ENCODE measurements at regions not wholly inside any gene's neighbourhood (a gene's known extent, or its start where the extent isn't known, plus 50 kb on each side); places are given as distances from the start of the nearest gene placed in this dataset.

DNA sequence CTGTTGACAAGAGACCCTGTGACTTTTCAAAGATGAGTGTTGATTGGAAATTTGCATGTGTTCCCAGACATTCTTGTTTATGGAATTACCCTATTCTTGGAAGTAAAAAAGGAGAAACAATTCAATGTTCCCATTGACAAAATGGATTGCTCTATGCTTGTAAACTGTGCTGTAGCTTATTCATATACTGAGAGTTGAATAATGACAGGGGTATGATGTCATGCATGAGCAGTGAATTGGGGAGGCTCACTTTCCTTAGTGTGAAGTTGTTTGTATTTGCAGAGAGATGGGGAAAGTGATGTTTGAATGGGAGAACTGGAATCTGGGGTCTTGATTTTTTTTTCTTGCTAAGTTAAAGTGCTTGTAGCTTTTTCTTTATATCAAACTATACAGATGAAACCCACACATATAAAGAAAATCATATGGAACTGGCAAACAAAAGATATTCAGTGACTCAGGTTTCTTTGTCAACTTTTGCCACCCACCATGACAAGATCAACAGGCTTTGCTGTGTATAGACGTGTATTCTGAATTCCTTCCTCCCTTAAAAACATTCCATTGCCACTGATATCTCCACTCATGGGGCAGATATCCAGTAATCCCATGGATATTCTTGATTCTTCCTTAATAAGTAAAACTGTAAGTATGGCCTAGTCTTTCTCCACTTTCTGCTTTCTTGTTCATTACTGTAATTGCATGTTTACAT is 97.8 kb upstream of the JAG1 start:
- RAD21 ChIA-PET (ENCODE audit: unreplicated experiment), result no interaction called here
- POLR2A ChIA-PET, result interaction anchor here (0.6 kb wide), 1 partner anchor 7 kb away, joined by 3 read pairs; no protein-coding TSS in a partner anchor
- DNase-seq (ENCODE audit: low read depth, low spot score) (no peak), ATAC-seq (no peak), FAIRE-seq (no peak)
- Histone ChIP-seq H3K9ac (ENCODE audit: control insufficient read depth, insufficient read depth, low read length) (no peak overlapping the region), H4K20me1 (ENCODE audit: control insufficient read depth, insufficient read depth) (no peaks in the 10 kb centered on the region), H3K27me3 (replicated peaks in 1 of 2; ENCODE audit: control insufficient read depth in 2 of 2, insufficient read depth in 2 of 2, low read length in 1 of 2) (no peaks in the 10 kb centered on the region), H3K79me2 (ENCODE audit: control insufficient read depth, insufficient read depth, low read length) (no peaks in the 10 kb centered on the region), H3K9me3 (replicated peaks; ENCODE audit: control insufficient read depth, insufficient read depth, low read length) (no peaks in the 10 kb centered on the region), H3K27ac (ENCODE audit: control insufficient read depth, insufficient read depth) (no peak overlapping the region), H3K36me3 (ENCODE audit: control insufficient read depth in 2 of 2, insufficient read depth in 2 of 2, low read length in 1 of 2) (no peaks in the 10 kb centered on the region), H2AFZ (ENCODE audit: control insufficient read depth, low read depth, low read length) (no peak overlapping the region), H3K4me2 (ENCODE audit: control insufficient read depth, insufficient read depth) (no peak overlapping the region), H3K4me3 (no peak overlapping the region), H3K4me1 (ENCODE audit: control insufficient read depth, insufficient read depth, low read length) (no peaks in the 10 kb centered on the region)
- CTCF ChIA-PET, result no interaction called here
- BruUV-seq (replicated peaks), result no TSS peak
- SMC1A ChIA-PET (ENCODE audit: uncharacterized antibody, unreplicated experiment), result interaction anchor here (0.7 to 0.9 kb wide), 2 partner anchors 9 to 100 kb away, joined by 3 read pairs; no protein-coding TSS in a partner anchor
- in situ Hi-C loops (cut with MboI) (no loop called here), intact Hi-C loops (cut with micrococcal nuclease; ENCODE audit: unreplicated experiment) (no loop called here)
- 17% methylated on average over 1 of the region's 1 CpG for WGBS (ENCODE audit: insufficient coverage, insufficient replicate concordance, low lambda C conversion rate, missing lambda C conversion rate)
- TF ChIP-seq RBBP5 (conservative IDR thresholded peaks at IDR 0.05) (no peak), JUND (IDR thresholded peaks at IDR 0.05; ENCODE audit: low read depth, low read length) (no peak), SP1 (IDR thresholded peaks at IDR 0.05; ENCODE audit: low read depth, low read length) (no peak), STAT3 (IDR thresholded peaks at IDR 0.05; ENCODE audit: low read depth, low read length) (no peak), ZNF384 (IDR thresholded peaks at IDR 0.05; ENCODE audit: borderline replicate concordance, low read depth, low read length) (no peak), POU2F2 (IDR thresholded peaks at IDR 0.05; ENCODE audit: borderline replicate concordance, low read depth, low read length) (no peak), RAD21 (IDR thresholded peaks at IDR 0.05; ENCODE audit: insufficient read depth, low read depth, low read length) (no peak)
- TF ChIP-seq, protein P1, sequence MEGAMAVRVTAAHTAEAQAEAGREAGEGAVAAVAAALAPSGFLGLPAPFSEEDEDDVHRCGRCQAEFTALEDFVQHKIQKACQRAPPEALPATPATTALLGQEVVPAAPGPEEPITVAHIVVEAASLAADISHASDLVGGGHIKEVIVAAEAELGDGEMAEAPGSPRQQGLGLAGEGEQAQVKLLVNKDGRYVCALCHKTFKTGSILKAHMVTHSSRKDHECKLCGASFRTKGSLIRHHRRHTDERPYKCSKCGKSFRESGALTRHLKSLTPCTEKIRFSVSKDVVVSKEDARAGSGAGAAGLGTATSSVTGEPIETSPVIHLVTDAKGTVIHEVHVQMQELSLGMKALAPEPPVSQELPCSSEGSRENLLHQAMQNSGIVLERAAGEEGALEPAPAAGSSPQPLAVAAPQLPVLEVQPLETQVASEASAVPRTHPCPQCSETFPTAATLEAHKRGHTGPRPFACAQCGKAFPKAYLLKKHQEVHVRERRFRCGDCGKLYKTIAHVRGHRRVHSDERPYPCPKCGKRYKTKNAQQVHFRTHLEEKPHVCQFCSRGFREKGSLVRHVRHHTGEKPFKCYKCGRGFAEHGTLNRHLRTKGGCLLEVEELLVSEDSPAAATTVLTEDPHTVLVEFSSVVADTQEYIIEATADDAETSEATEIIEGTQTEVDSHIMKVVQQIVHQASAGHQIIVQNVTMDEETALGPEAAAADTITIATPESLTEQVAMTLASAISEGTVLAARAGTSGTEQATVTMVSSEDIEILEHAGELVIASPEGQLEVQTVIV (IDR thresholded peaks at IDR 0.05; ENCODE audit: borderline replicate concordance, partially characterized antibody), result no peak
- TF ChIP-seq, protein P2, sequence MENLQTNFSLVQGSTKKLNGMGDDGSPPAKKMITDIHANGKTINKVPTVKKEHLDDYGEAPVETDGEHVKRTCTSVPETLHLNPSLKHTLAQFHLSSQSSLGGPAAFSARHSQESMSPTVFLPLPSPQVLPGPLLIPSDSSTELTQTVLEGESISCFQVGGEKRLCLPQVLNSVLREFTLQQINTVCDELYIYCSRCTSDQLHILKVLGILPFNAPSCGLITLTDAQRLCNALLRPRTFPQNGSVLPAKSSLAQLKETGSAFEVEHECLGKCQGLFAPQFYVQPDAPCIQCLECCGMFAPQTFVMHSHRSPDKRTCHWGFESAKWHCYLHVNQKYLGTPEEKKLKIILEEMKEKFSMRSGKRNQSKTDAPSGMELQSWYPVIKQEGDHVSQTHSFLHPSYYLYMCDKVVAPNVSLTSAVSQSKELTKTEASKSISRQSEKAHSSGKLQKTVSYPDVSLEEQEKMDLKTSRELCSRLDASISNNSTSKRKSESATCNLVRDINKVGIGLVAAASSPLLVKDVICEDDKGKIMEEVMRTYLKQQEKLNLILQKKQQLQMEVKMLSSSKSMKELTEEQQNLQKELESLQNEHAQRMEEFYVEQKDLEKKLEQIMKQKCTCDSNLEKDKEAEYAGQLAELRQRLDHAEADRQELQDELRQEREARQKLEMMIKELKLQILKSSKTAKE (IDR thresholded peaks at IDR 0.05; ENCODE audit: low read depth, poor library complexity, severe bottlenecking), result no peak
- TF ChIP-seq, protein P3, sequence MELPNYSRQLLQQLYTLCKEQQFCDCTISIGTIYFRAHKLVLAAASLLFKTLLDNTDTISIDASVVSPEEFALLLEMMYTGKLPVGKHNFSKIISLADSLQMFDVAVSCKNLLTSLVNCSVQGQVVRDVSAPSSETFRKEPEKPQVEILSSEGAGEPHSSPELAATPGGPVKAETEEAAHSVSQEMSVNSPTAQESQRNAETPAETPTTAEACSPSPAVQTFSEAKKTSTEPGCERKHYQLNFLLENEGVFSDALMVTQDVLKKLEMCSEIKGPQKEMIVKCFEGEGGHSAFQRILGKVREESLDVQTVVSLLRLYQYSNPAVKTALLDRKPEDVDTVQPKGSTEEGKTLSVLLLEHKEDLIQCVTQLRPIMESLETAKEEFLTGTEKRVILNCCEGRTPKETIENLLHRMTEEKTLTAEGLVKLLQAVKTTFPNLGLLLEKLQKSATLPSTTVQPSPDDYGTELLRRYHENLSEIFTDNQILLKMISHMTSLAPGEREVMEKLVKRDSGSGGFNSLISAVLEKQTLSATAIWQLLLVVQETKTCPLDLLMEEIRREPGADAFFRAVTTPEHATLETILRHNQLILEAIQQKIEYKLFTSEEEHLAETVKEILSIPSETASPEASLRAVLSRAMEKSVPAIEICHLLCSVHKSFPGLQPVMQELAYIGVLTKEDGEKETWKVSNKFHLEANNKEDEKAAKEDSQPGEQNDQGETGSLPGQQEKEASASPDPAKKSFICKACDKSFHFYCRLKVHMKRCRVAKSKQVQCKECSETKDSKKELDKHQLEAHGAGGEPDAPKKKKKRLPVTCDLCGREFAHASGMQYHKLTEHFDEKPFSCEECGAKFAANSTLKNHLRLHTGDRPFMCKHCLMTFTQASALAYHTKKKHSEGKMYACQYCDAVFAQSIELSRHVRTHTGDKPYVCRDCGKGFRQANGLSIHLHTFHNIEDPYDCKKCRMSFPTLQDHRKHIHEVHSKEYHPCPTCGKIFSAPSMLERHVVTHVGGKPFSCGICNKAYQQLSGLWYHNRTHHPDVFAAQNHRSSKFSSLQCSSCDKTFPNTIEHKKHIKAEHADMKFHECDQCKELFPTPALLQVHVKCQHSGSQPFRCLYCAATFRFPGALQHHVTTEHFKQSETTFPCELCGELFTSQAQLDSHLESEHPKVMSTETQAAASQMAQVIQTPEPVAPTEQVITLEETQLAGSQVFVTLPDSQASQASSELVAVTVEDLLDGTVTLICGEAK (IDR thresholded peaks at IDR 0.05; ENCODE audit: borderline replicate concordance), result no peak
- TF ChIP-seq, protein P4, sequence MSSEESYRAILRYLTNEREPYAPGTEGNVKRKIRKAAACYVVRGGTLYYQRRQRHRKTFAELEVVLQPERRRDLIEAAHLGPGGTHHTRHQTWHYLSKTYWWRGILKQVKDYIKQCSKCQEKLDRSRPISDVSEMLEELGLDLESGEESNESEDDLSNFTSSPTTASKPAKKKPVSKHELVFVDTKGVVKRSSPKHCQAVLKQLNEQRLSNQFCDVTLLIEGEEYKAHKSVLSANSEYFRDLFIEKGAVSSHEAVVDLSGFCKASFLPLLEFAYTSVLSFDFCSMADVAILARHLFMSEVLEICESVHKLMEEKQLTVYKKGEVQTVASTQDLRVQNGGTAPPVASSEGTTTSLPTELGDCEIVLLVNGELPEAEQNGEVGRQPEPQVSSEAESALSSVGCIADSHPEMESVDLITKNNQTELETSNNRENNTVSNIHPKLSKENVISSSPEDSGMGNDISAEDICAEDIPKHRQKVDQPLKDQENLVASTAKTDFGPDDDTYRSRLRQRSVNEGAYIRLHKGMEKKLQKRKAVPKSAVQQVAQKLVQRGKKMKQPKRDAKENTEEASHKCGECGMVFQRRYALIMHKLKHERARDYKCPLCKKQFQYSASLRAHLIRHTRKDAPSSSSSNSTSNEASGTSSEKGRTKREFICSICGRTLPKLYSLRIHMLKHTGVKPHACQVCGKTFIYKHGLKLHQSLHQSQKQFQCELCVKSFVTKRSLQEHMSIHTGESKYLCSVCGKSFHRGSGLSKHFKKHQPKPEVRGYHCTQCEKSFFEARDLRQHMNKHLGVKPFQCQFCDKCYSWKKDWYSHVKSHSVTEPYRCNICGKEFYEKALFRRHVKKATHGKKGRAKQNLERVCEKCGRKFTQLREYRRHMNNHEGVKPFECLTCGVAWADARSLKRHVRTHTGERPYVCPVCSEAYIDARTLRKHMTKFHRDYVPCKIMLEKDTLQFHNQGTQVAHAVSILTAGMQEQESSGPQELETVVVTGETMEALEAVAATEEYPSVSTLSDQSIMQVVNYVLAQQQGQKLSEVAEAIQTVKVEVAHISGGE (CRISPR knock-in tag; IDR thresholded peaks at IDR 0.05), result no peak

All from GM12878 (cell line).